ENCODE measurements at regions not wholly inside any gene's neighbourhood (a gene's known extent, or its start where the extent isn't known, plus 50 kb on each side); places are given as distances from the start of the nearest gene placed in this dataset.

DNA sequence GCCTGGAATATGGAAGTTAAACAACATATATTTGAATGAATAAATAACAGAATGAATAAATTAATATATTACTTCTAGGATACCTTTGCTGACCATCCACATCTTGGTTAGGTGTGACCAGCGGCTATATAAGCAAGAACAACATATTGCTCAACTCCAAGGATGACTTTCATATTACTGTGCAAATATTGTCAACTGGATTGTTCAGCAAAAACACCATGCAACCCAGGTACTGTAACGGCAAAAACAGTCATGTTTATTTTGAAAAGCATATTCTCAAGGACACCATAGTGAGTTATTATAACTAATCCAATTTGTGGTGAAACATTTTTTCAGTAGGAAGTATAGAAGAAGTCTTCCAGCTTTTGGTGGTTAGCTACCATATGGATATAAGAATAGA lies 907.9 kb downstream of the IGSF11 start:
- DNase-seq (ENCODE audit: extremely low read depth in 1 of 4, low spot score in 3 of 4) = no peak
- H3K27ac ChIP-seq (ENCODE audit: extremely low read depth, low read depth, low read length) = no peak overlapping the region
- H3K4me3 ChIP-seq = no peak overlapping the region
- CTCF ChIA-PET (ENCODE audit: low intra/inter-chr PET ratio) = no interaction called here
- no peaks in the 10 kb centered on the region for H3K9me1 ChIP-seq (ENCODE audit: control insufficient read depth, insufficient read depth, low read length)
- no peaks in the 10 kb centered on the region for H3K27me3 ChIP-seq (ENCODE audit: control insufficient read depth in 2 of 2, insufficient read depth in 2 of 2, low read length in 2 of 2)
- H3K4me2 ChIP-seq (ENCODE audit: insufficient read depth, low read length) = no peak overlapping the region
- no peak overlapping the region for H2AFZ ChIP-seq (ENCODE audit: low read depth, low read length)
- no peak for FAIRE-seq
- H3K4me1 ChIP-seq (replicated peaks in 1 of 2; ENCODE audit: control insufficient read depth in 2 of 2, insufficient read depth in 2 of 2, low read length in 2 of 2) = no peaks in the 10 kb centered on the region
- H3K9me3 ChIP-seq (replicated peaks; ENCODE audit: control insufficient read depth, insufficient read depth, low read depth, low read length) = no peaks in the 10 kb centered on the region
- no peaks in the 10 kb centered on the region for H4K20me1 ChIP-seq (replicated peaks; ENCODE audit: control insufficient read depth, insufficient read depth, low read length)
- in situ Hi-C loops (cut with MboI) = no loop called here
- no peak overlapping the region for H3K9ac ChIP-seq (ENCODE audit: insufficient read depth in 1 of 2, low read depth in 2 of 2, low read length in 2 of 2)
- H3K36me3 ChIP-seq (ENCODE audit: control insufficient read depth, insufficient read depth, low read length) = no peaks in the 10 kb centered on the region
- no peaks in the 10 kb centered on the region for H3K79me2 ChIP-seq (ENCODE audit: control insufficient read depth, insufficient read depth, low read length)
- intact Hi-C loops (cut with micrococcal nuclease) = no loop called here
- no TSS peak for BruUV-seq (replicated peaks)
- no peak for ATAC-seq
- WGBS (ENCODE audit: insufficient coverage, low coverage, missing lambda C conversion rate) = 0% methylated on average over 2 of the region's 2 CpGs
- POLR2A ChIA-PET = no interaction called here
- TF ChIP-seq, protein P1, sequence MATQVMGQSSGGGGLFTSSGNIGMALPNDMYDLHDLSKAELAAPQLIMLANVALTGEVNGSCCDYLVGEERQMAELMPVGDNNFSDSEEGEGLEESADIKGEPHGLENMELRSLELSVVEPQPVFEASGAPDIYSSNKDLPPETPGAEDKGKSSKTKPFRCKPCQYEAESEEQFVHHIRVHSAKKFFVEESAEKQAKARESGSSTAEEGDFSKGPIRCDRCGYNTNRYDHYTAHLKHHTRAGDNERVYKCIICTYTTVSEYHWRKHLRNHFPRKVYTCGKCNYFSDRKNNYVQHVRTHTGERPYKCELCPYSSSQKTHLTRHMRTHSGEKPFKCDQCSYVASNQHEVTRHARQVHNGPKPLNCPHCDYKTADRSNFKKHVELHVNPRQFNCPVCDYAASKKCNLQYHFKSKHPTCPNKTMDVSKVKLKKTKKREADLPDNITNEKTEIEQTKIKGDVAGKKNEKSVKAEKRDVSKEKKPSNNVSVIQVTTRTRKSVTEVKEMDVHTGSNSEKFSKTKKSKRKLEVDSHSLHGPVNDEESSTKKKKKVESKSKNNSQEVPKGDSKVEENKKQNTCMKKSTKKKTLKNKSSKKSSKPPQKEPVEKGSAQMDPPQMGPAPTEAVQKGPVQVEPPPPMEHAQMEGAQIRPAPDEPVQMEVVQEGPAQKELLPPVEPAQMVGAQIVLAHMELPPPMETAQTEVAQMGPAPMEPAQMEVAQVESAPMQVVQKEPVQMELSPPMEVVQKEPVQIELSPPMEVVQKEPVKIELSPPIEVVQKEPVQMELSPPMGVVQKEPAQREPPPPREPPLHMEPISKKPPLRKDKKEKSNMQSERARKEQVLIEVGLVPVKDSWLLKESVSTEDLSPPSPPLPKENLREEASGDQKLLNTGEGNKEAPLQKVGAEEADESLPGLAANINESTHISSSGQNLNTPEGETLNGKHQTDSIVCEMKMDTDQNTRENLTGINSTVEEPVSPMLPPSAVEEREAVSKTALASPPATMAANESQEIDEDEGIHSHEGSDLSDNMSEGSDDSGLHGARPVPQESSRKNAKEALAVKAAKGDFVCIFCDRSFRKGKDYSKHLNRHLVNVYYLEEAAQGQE (IDR thresholded peaks at IDR 0.05; ENCODE audit: borderline replicate concordance) = no peak
- TF ChIP-seq, protein P1 (CRISPR knock-in tag; IDR thresholded peaks at IDR 0.05; ENCODE audit: low read depth) = no peak
- TF ChIP-seq, protein P2, sequence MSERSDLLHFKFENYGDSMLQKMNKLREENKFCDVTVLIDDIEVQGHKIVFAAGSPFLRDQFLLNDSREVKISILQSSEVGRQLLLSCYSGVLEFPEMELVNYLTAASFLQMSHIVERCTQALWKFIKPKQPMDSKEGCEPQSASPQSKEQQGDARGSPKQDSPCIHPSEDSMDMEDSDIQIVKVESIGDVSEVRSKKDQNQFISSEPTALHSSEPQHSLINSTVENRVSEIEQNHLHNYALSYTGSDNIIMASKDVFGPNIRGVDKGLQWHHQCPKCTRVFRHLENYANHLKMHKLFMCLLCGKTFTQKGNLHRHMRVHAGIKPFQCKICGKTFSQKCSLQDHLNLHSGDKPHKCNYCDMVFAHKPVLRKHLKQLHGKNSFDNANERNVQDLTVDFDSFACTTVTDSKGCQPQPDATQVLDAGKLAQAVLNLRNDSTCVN (CRISPR knock-in tag; IDR thresholded peaks at IDR 0.05) = no peak
- TF ChIP-seq ZNF431 (CRISPR knock-in tag; IDR thresholded peaks at IDR 0.05) = no peak
- no peak for TF ChIP-seq KLF13 (tag; IDR thresholded peaks at IDR 0.05; ENCODE audit: borderline replicate concordance, low read depth)
- TF ChIP-seq DMBX1 (CRISPR knock-in tag; IDR thresholded peaks at IDR 0.05; ENCODE audit: borderline replicate concordance) = no peak
- no peak for TF ChIP-seq ZNF165 (CRISPR knock-in tag; IDR thresholded peaks at IDR 0.05; ENCODE audit: borderline replicate concordance)
- TF ChIP-seq, protein P3, sequence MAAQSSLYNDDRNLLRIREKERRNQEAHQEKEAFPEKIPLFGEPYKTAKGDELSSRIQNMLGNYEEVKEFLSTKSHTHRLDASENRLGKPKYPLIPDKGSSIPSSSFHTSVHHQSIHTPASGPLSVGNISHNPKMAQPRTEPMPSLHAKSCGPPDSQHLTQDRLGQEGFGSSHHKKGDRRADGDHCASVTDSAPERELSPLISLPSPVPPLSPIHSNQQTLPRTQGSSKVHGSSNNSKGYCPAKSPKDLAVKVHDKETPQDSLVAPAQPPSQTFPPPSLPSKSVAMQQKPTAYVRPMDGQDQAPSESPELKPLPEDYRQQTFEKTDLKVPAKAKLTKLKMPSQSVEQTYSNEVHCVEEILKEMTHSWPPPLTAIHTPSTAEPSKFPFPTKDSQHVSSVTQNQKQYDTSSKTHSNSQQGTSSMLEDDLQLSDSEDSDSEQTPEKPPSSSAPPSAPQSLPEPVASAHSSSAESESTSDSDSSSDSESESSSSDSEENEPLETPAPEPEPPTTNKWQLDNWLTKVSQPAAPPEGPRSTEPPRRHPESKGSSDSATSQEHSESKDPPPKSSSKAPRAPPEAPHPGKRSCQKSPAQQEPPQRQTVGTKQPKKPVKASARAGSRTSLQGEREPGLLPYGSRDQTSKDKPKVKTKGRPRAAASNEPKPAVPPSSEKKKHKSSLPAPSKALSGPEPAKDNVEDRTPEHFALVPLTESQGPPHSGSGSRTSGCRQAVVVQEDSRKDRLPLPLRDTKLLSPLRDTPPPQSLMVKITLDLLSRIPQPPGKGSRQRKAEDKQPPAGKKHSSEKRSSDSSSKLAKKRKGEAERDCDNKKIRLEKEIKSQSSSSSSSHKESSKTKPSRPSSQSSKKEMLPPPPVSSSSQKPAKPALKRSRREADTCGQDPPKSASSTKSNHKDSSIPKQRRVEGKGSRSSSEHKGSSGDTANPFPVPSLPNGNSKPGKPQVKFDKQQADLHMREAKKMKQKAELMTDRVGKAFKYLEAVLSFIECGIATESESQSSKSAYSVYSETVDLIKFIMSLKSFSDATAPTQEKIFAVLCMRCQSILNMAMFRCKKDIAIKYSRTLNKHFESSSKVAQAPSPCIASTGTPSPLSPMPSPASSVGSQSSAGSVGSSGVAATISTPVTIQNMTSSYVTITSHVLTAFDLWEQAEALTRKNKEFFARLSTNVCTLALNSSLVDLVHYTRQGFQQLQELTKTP (IDR thresholded peaks at IDR 0.05; ENCODE audit: low read depth in 1 of 2, partially characterized antibody in 2 of 2) = no peak
- no peak for TF ChIP-seq SMAD4 (CRISPR knock-in tag; conservative IDR thresholded peaks at IDR 0.05)
- TF ChIP-seq HMG20A (CRISPR knock-in tag; conservative IDR thresholded peaks at IDR 0.05) = no peak

Measured in K562 (cell line).